PC-9 (cell line): ENCODE measurements at regions not wholly inside any gene's neighbourhood (a gene's known extent, or its start where the extent isn't known, plus 50 kb on each side); places are given as distances from the start of the nearest gene placed in this dataset.

Source experiments
- BruUV-seq: library from RNA; stranded (reverse); fragments of 400-500 nt; replicated peaks from 2 replicates; lab custom pipeline; 2021; lab: Mats Ljungman, UMichigan
- CTCF ChIA-PET: fragments of 300-600 bp; sonication (Branson Sonifier 250); formaldehyde crosslinking; loops from one replicate; lab custom pipeline; 2022; ENCODE audit warnings: antibody characterized with exemption; lab: Charles Lee
- POLR2A ChIA-PET: fragments of 300-600 bp; sonication (Branson Sonifier 250); formaldehyde crosslinking; loops from one replicate; lab custom pipeline; 2022; ENCODE audit warnings: antibody characterized with exemption; ENCODE audit not compliant: unreplicated experiment; lab: Charles Lee
- DNase-seq, 2 experiments: peaks; one replicate each; pipeline versions ENCODE4 v3.0.0 to v3.0.0-alpha.2; 2015 to 2022; ENCODE audit warnings: mixed read lengths in 1 of 2
- H2AFZ ChIP-seq: fragments of 200-600 bp; sonication (generic); 2 replicates; pipeline ENCODE4 v1.8.1; 2017; ENCODE audit warnings: antibody characterized with exemption
- H3F3A ChIP-seq: fragments of 200-600 bp; sonication (generic); 2 replicates; pipeline ENCODE4 v1.8.1; 2017; ENCODE audit warnings: antibody characterized with exemption, mild to moderate bottlenecking, low read depth; ENCODE audit not compliant: insufficient read depth
- H3K27ac ChIP-seq: fragments of 200-600 bp; sonication (generic); 2 replicates; pipeline ENCODE4 v1.6.1; 2016; ENCODE audit warnings: mixed run types
- H3K27me3 ChIP-seq: fragments of 200-600 bp; sonication (generic); 2 replicates; pipeline ENCODE4 v1.6.1; 2016; ENCODE audit warnings: low read depth, mixed run types; ENCODE audit not compliant: insufficient read depth
- H3K36me3 ChIP-seq: fragments of 200-600 bp; sonication (generic); 2 replicates; pipeline ENCODE4 v1.6.1; 2016; ENCODE audit warnings: low read depth, mixed run types
- H3K4me1 ChIP-seq: fragments of 200-600 bp; sonication (generic); replicated peaks from 2 replicates; pipeline ENCODE4 v1.6.1; 2016; ENCODE audit warnings: mixed run types; ENCODE audit not compliant: insufficient read depth
- H3K4me2 ChIP-seq: fragments of 200-600 bp; sonication (generic); 2 replicates; pipeline ENCODE4 v1.6.1; 2017; ENCODE audit warnings: mixed run types
- H3K4me3 ChIP-seq: fragments of 200-600 bp; sonication (generic); 2 replicates; pipeline ENCODE4 v1.6.1; 2016; ENCODE audit warnings: mixed run types
- H3K79me2 ChIP-seq: fragments of 200-600 bp; sonication (generic); 2 replicates; pipeline ENCODE4 v1.6.1; 2017; ENCODE audit warnings: low read depth, mixed run types
- H3K9me2 ChIP-seq: fragments of 200-600 bp; sonication (generic); 2 replicates; pipeline ENCODE4 v1.8.1; 2017; ENCODE audit warnings: mild to moderate bottlenecking; ENCODE audit not compliant: insufficient read depth
- H3K9me3 ChIP-seq: fragments of 200-600 bp; sonication (generic); 2 replicates; pipeline ENCODE4 v1.8.1; 2016; ENCODE audit warnings: low read depth; ENCODE audit not compliant: insufficient read depth
- H4K20me1 ChIP-seq: fragments of 200-600 bp; sonication (generic); 2 replicates; pipeline ENCODE4 v1.8.1; 2017; ENCODE audit not compliant: insufficient read depth
- EZH2 ChIP-seq: fragments of 200-600 bp; sonication (generic); IDR thresholded peaks from 2 replicates; pipeline ENCODE4 v1.8.0; 2017; ENCODE audit warnings: antibody characterized with exemption, low read depth
- intact Hi-C: fragments of 100-400 bp; cut with micrococcal nuclease; formaldehyde crosslinking; loops from one replicate; pipeline ENCODE4 v1.10.0; 2022; ENCODE audit not compliant: unreplicated experiment
- TF ChIP-seq, protein P1 (sequence below): fragments of 200-600 bp; sonication (generic); conservative IDR thresholded peaks from 2 replicates; pipeline ENCODE4 v1.6.1; 2017; ENCODE audit warnings: mixed run types, antibody characterized with exemption, mild to moderate bottlenecking, moderate library complexity

DNA sequence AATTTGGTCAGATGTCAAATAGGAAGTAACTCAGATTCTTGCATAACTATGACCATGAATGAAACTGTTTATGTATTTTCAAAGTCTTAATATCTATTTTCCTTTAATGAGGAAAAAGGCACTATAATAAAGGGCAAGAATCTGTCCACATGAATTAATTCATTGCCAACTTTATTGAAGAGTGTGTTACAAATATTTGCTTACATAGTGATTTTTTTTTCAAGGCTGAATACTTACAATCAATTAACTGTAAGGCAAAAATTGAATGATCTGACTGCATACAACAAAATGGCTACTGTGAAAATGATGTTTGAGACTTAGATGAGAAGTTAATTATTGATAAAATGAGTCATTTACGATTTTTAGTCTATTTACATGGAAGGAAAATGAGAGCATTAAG lies 475.0 kb downstream of the DNAJB9 start:
- no peaks in the 10 kb centered on the region for H3K27me3 ChIP-seq
- no peak overlapping the region; the same call in 1 of the 2 replicates for H2AFZ ChIP-seq
- ChIA-PET POLR2A (no interaction called here), CTCF (no interaction called here)
- no peaks in the 10 kb centered on the region for H3K9me3 ChIP-seq
- TF ChIP-seq, protein P1, sequence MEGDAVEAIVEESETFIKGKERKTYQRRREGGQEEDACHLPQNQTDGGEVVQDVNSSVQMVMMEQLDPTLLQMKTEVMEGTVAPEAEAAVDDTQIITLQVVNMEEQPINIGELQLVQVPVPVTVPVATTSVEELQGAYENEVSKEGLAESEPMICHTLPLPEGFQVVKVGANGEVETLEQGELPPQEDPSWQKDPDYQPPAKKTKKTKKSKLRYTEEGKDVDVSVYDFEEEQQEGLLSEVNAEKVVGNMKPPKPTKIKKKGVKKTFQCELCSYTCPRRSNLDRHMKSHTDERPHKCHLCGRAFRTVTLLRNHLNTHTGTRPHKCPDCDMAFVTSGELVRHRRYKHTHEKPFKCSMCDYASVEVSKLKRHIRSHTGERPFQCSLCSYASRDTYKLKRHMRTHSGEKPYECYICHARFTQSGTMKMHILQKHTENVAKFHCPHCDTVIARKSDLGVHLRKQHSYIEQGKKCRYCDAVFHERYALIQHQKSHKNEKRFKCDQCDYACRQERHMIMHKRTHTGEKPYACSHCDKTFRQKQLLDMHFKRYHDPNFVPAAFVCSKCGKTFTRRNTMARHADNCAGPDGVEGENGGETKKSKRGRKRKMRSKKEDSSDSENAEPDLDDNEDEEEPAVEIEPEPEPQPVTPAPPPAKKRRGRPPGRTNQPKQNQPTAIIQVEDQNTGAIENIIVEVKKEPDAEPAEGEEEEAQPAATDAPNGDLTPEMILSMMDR: no peak
- no peak for TF ChIP-seq EZH2
- H3K4me3 ChIP-seq: no peak overlapping the region
- H3K36me3 ChIP-seq: no peaks in the 10 kb centered on the region
- H3K79me2 ChIP-seq: no peaks in the 10 kb centered on the region
- no peaks in the 10 kb centered on the region for H4K20me1 ChIP-seq
- intact Hi-C loops: no loop called here
- DNase-seq: no peak
- no peaks in the 10 kb centered on the region for H3F3A ChIP-seq
- H3K4me2 ChIP-seq: no peak overlapping the region
- no peak overlapping the region for H3K27ac ChIP-seq
- BruUV-seq: no TSS peak
- H3K4me1 ChIP-seq: no peaks in the 10 kb centered on the region
- H3K9me2 ChIP-seq: no peaks in the 10 kb centered on the region

DNA sequence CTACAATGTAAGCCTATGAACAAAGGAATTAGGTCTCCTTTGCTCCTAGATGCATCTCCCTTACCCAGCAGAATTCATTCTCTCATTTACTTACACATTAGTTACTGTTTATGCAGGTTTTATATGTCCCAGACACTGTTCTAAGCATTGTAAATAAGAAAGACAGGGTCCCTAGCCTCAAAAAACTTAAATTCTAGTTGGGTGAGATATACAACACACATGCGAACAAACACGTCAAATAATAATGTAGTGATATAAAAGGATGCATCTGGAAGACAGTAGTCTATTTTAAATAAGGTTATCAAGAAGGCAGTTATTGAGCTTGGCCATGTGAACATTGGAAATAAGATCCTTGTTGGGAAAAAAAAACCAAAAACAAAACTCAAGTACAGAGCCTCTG lies 479.7 kb downstream of the DNAJB9 start:
- H3K4me2 ChIP-seq: no peak overlapping the region
- H3K27ac ChIP-seq: no peak overlapping the region
- no peaks in the 10 kb centered on the region for H3K9me2 ChIP-seq
- TF ChIP-seq EZH2: no peak
- TF ChIP-seq, protein P1: no peak
- POLR2A ChIA-PET: no interaction called here
- H2AFZ ChIP-seq: no peak overlapping the region
- H3K36me3 ChIP-seq: no peaks in the 10 kb centered on the region
- H3K4me1 ChIP-seq: no peaks in the 10 kb centered on the region
- DNase-seq: no peak
- no peak overlapping the region for H3K4me3 ChIP-seq
- CTCF ChIA-PET: no interaction called here
- no peaks in the 10 kb centered on the region for H4K20me1 ChIP-seq
- H3F3A ChIP-seq: no peaks in the 10 kb centered on the region
- no peaks in the 10 kb centered on the region for H3K27me3 ChIP-seq
- no TSS peak for BruUV-seq
- H3K9me3 ChIP-seq: no peaks in the 10 kb centered on the region
- no peaks in the 10 kb centered on the region for H3K79me2 ChIP-seq
- intact Hi-C loops: no loop called here

DNA sequence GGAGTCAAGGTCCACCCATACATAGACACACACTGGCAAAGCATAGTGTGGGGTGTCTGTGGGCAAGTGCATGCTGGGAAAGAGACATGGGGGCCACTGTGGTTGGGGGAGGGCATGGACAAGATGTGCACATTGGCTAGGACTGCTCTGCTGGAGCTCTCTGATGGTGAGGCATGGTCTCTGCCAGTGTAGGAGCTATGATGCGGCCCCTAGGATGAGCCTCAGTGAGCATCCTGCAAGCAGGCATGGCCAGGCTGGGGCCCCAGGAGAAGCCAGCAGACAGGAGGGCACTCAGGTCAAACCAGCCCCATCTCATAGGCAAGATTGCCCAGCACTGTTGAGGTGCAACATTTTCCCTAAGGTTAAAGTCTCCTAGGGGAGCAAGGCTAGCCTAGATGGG lies 489.4 kb downstream of the DNAJB9 start:
- Histone ChIP-seq H3K4me3 (no peak overlapping the region), H3K4me2 (no peak overlapping the region), H4K20me1 (peaks cover 3% of the 10 kb centered on the region), H3K79me2 (no peaks in the 10 kb centered on the region), H3K27ac (no peak overlapping the region), H3K9me3 (no peaks in the 10 kb centered on the region), H3K36me3 (no peaks in the 10 kb centered on the region), H3F3A (no peaks in the 10 kb centered on the region), H3K4me1 (no peaks in the 10 kb centered on the region), H2AFZ (no peak overlapping the region), H3K9me2 (no peaks in the 10 kb centered on the region), H3K27me3 (no peaks in the 10 kb centered on the region)
- intact Hi-C loops: no loop called here
- POLR2A ChIA-PET: no interaction called here
- BruUV-seq: no TSS peak
- CTCF ChIA-PET: no interaction called here
- no peak for DNase-seq
- TF ChIP-seq EZH2: no peak
- TF ChIP-seq, protein P1: no peak
